ENCODE measurements at regions not wholly inside any gene's neighbourhood (a gene's known extent, or its start where the extent isn't known, plus 50 kb on each side); places are given as distances from the start of the nearest gene placed in this dataset.

DNA sequence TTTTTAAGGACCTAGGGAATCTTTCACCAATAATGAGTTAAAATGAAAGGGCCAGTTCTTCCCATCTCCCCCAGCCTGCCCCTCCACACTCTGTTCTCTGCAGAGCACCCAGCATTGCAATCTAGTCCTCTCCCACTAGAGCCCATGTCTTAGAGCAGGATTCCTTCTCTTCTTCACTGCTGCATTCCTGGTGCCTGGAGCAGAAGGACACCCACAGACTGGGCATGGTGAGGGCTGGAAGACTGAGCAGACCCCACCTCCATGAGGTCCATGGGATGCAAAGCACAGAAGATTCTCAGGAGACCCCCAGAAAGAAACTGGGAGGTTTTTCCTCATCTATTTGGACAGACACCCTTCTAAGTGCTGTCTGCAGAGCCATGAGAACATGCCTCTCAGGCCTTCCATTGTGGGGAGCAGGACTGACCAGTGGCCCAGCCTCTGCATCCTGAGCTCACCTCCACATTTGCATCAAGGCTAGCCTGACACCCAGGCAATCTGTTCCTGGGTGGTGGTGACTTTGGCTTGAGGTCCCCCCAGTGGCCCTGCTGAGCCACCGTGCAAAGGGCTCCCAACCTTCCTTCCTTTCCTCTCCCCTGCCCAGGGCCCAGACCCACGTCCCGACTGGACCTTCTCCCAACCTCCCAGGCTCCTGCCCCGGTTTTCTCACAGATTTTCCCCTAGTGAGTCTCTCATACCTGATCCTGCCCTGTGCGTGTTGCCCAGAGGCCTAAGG is 74.2 kb upstream of the ZNF469 start:
- no peak for TF ChIP-seq EZH2 (IDR thresholded peaks at IDR 0.05; ENCODE audit: insufficient read depth, poor library complexity, severe bottlenecking)
- no peak for TF ChIP-seq EZH2phosphoT487 (IDR thresholded peaks at IDR 0.05; ENCODE audit: insufficient read depth, low read depth)

All from GM23248 (cell line).